ENCODE measurements at regions not wholly inside any gene's neighbourhood (a gene's known extent, or its start where the extent isn't known, plus 50 kb on each side); places are given as distances from the start of the nearest gene placed in this dataset.

DNA sequence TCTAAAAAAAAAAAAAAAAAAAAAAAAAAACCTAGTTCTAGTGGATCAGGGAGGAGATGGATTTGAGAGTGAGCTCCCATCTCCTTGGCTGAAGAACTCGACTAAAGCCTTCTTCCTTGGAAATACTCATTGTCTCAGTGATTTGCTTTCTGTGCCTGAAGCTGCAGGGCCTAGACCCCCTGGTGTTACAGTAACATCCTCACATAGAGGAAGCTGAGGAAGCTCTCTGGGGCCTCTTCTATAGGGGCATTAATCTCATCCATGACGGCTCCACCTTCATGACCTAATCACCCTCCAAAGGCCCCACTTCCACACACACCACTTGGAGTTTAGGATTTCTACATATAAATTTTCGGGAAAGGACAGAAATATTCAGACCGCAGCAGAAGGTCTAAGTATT is 95.9 kb upstream of the ETS2 start (continued):
- TF ChIP-seq ZNF184 (CRISPR knock-in tag; IDR thresholded peaks at IDR 0.05) (no peak), KAT8 (IDR thresholded peaks at IDR 0.05; ENCODE audit: low read depth) (no peak), PHTF2 (CRISPR knock-in tag; IDR thresholded peaks at IDR 0.05) (no peak), YBX1 (IDR thresholded peaks at IDR 0.05) (no peak)
- TF ChIP-seq, protein P1, sequence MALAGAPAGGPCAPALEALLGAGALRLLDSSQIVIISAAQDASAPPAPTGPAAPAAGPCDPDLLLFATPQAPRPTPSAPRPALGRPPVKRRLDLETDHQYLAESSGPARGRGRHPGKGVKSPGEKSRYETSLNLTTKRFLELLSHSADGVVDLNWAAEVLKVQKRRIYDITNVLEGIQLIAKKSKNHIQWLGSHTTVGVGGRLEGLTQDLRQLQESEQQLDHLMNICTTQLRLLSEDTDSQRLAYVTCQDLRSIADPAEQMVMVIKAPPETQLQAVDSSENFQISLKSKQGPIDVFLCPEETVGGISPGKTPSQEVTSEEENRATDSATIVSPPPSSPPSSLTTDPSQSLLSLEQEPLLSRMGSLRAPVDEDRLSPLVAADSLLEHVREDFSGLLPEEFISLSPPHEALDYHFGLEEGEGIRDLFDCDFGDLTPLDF (CRISPR knock-in tag; IDR thresholded peaks at IDR 0.05), result no peak

DNA sequence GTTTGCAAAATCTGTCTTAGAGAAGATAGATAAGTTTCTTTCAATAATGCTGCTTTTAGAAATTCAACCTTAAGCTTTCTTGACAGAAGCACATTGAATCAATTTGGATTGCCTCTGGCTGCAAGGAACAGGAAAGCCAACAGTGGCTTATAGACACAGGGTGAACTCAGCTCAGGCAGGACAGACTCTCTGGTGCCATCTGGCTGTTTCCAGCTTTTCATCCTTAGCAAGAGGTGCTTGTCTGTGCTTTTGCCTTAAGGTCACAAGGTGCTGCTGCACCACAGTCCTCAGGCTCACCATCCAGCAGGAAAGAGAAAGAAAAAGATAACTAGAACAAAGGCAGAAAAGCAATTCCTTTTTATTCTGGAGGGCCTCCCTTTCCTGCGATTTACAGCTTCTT is 93.7 kb upstream of the ETS2 start:
- POLR2A ChIA-PET, result interaction anchor here (0.7 kb wide), 1 partner anchor 10 kb away, joined by 3 read pairs; no protein-coding TSS in a partner anchor
- DNase-seq (ENCODE audit: extremely low read depth in 1 of 4, low spot score in 3 of 4), result peak in 2 of 4 experiments; percentile 32 to 51
- no peaks in the 10 kb centered on the region for H3K9me3 ChIP-seq (replicated peaks; ENCODE audit: control insufficient read depth, insufficient read depth, low read depth, low read length)
- peak; percentile 89 for ATAC-seq
- in situ Hi-C loops (cut with MboI) (no loop called here), intact Hi-C loops (cut with micrococcal nuclease) (loop anchor here (10.0 kb wide), 1 partner anchor 207 kb away; no protein-coding TSS in a partner anchor)
- no peaks in the 10 kb centered on the region for H4K20me1 ChIP-seq (replicated peaks; ENCODE audit: control insufficient read depth, insufficient read depth, low read length)
- H3K4me3 ChIP-seq, result no peak overlapping the region
- peak; percentile 80 for FAIRE-seq
- H3K9me1 ChIP-seq (ENCODE audit: control insufficient read depth, insufficient read depth, low read length), result no peaks in the 10 kb centered on the region
- CTCF ChIA-PET (ENCODE audit: low intra/inter-chr PET ratio), result interaction anchor here (1.0 kb wide), 1 partner anchor 414 kb away, joined by 3 read pairs; no protein-coding TSS in a partner anchor
- H3K27me3 ChIP-seq (ENCODE audit: control insufficient read depth in 2 of 2, insufficient read depth in 2 of 2, low read length in 2 of 2), result peaks cover 0 to 2% of the 10 kb centered on the region in 2 experiments; a peak in 2 of 5 replicates
- H3K9ac ChIP-seq (ENCODE audit: insufficient read depth in 1 of 2, low read depth in 2 of 2, low read length in 2 of 2), result no peak overlapping the region
- H3K36me3 ChIP-seq (ENCODE audit: control insufficient read depth, insufficient read depth, low read length), result no peaks in the 10 kb centered on the region
- H3K27ac ChIP-seq (ENCODE audit: extremely low read depth, low read depth, low read length), result no peak overlapping the region
- H3K4me1 ChIP-seq (replicated peaks in 1 of 2; ENCODE audit: control insufficient read depth in 2 of 2, insufficient read depth in 2 of 2, low read length in 2 of 2), result no peaks in the 10 kb centered on the region; a peak in 1 of 5 replicates
- H3K4me2 ChIP-seq (ENCODE audit: insufficient read depth, low read length), result no peak overlapping the region
- no peak overlapping the region for H2AFZ ChIP-seq (ENCODE audit: low read depth, low read length)
- no TSS peak for BruUV-seq (replicated peaks)
- WGBS (ENCODE audit: insufficient coverage, low coverage, missing lambda C conversion rate), result 0% methylated on average over 1 of the region's 1 CpG
- H3K79me2 ChIP-seq (ENCODE audit: control insufficient read depth, insufficient read depth, low read length), result no peaks in the 10 kb centered on the region
- TF ChIP-seq, protein P2, sequence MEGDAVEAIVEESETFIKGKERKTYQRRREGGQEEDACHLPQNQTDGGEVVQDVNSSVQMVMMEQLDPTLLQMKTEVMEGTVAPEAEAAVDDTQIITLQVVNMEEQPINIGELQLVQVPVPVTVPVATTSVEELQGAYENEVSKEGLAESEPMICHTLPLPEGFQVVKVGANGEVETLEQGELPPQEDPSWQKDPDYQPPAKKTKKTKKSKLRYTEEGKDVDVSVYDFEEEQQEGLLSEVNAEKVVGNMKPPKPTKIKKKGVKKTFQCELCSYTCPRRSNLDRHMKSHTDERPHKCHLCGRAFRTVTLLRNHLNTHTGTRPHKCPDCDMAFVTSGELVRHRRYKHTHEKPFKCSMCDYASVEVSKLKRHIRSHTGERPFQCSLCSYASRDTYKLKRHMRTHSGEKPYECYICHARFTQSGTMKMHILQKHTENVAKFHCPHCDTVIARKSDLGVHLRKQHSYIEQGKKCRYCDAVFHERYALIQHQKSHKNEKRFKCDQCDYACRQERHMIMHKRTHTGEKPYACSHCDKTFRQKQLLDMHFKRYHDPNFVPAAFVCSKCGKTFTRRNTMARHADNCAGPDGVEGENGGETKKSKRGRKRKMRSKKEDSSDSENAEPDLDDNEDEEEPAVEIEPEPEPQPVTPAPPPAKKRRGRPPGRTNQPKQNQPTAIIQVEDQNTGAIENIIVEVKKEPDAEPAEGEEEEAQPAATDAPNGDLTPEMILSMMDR (IDR thresholded peaks at IDR 0.05 in 2 of 3, conservative IDR thresholded peaks at IDR 0.05 in 1 of 3; ENCODE audit: insufficient read depth in 2 of 3, low read depth in 1 of 3, low read length in 3 of 3), result peak; percentile 45 to 72 (median 62)
- no peak for TF ChIP-seq PTRF (tag; IDR thresholded peaks at IDR 0.05)
- TF ChIP-seq EZH2 (IDR thresholded peaks at IDR 0.05; ENCODE audit: borderline replicate concordance, low read depth, low read length), result no peak
- TF ChIP-seq BMI1 (IDR thresholded peaks at IDR 0.05; ENCODE audit: low read length), result no peak
- no peak for TF ChIP-seq SRSF9 (IDR thresholded peaks at IDR 0.05; ENCODE audit: borderline replicate concordance, low read depth, low read length)
- TF ChIP-seq RAD21 (CRISPR knock-in tag; conservative IDR thresholded peaks at IDR 0.05 in 1 of 2, IDR thresholded peaks at IDR 0.05 in 1 of 2), result peak in 1 of 2 experiments; percentile 66; a peak in 3 of 4 replicates
- TF ChIP-seq, protein P3, sequence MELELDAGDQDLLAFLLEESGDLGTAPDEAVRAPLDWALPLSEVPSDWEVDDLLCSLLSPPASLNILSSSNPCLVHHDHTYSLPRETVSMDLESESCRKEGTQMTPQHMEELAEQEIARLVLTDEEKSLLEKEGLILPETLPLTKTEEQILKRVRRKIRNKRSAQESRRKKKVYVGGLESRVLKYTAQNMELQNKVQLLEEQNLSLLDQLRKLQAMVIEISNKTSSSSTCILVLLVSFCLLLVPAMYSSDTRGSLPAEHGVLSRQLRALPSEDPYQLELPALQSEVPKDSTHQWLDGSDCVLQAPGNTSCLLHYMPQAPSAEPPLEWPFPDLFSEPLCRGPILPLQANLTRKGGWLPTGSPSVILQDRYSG (tag; conservative IDR thresholded peaks at IDR 0.05; ENCODE audit: low read depth), result no peak
- no peak for TF ChIP-seq GABPA (tag; conservative IDR thresholded peaks at IDR 0.05; ENCODE audit: low read depth)
- TF ChIP-seq, protein P4, sequence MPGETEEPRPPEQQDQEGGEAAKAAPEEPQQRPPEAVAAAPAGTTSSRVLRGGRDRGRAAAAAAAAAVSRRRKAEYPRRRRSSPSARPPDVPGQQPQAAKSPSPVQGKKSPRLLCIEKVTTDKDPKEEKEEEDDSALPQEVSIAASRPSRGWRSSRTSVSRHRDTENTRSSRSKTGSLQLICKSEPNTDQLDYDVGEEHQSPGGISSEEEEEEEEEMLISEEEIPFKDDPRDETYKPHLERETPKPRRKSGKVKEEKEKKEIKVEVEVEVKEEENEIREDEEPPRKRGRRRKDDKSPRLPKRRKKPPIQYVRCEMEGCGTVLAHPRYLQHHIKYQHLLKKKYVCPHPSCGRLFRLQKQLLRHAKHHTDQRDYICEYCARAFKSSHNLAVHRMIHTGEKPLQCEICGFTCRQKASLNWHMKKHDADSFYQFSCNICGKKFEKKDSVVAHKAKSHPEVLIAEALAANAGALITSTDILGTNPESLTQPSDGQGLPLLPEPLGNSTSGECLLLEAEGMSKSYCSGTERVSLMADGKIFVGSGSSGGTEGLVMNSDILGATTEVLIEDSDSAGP (CRISPR knock-in tag; IDR thresholded peaks at IDR 0.05), result no peak
- TF ChIP-seq MEF2A (IDR thresholded peaks at IDR 0.05; ENCODE audit: control insufficient read depth, low read depth, low read length), result no peak
- no peak for TF ChIP-seq ZNF384 (IDR thresholded peaks at IDR 0.05; ENCODE audit: low read depth, low read length)
